ENCODE measurements at regions not wholly inside any gene's neighbourhood (a gene's known extent, or its start where the extent isn't known, plus 50 kb on each side); places are given as distances from the start of the nearest gene placed in this dataset.

DNA sequence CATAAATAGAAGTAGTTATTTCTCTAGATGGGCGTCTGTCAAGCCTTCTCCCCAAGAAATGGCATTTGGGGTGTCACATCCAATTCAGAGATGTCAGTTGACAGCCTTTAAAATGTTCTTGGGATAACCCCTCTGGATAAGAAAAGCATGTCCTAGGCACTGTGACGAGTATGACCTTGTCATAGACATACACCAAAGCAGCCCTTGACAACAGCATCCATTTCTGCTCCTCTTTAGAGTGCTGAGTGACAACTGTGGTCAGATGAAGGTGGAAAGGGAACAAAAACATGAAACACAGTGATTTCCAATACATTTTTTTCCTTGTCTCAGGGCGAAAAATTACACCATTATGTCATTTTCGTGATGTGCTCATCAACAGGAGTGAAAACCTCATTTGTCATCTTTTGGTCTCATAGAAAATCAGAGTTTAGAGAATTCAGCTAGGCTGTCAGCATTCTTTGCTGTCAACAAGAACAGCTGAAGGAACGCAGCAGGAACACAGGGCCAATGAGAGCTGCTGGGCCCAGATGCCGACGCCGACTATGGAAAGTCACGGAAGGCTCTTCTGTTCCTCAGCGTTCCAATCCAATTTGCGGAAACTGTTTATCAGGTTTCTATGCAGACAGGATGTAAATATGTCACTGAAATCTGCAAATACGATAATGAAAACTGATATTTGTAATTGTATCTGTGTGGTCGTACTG lies 193.2 kb downstream of the ICOS start:
- no peak overlapping the region for H3K27ac ChIP-seq (replicated peaks in 1 of 4)
- H3K9me3 ChIP-seq: no peaks in the 10 kb centered on the region
- intact Hi-C loops (cut with DNase I): no loop called here
- no peaks in the 10 kb centered on the region for H3K27me3 ChIP-seq
- no peak for TF ChIP-seq POLR2A (IDR thresholded peaks at IDR 0.05; ENCODE audit: low read depth)
- TF ChIP-seq POLR2AphosphoS5 (IDR thresholded peaks at IDR 0.05): no peak
- TF ChIP-seq, protein P1, sequence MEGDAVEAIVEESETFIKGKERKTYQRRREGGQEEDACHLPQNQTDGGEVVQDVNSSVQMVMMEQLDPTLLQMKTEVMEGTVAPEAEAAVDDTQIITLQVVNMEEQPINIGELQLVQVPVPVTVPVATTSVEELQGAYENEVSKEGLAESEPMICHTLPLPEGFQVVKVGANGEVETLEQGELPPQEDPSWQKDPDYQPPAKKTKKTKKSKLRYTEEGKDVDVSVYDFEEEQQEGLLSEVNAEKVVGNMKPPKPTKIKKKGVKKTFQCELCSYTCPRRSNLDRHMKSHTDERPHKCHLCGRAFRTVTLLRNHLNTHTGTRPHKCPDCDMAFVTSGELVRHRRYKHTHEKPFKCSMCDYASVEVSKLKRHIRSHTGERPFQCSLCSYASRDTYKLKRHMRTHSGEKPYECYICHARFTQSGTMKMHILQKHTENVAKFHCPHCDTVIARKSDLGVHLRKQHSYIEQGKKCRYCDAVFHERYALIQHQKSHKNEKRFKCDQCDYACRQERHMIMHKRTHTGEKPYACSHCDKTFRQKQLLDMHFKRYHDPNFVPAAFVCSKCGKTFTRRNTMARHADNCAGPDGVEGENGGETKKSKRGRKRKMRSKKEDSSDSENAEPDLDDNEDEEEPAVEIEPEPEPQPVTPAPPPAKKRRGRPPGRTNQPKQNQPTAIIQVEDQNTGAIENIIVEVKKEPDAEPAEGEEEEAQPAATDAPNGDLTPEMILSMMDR (IDR thresholded peaks at IDR 0.05): no peak
- DNase-seq (ENCODE audit: extremely low spot score): no peak
- 95% methylated on average over 13 of the region's 13 CpGs for WGBS
- H3K4me1 ChIP-seq: peaks cover 0 to 3% (median 0%) of the 10 kb centered on the region in 4 donors
- no peak overlapping the region for H3K4me3 ChIP-seq
- no peaks in the 10 kb centered on the region for H3K36me3 ChIP-seq

DNA sequence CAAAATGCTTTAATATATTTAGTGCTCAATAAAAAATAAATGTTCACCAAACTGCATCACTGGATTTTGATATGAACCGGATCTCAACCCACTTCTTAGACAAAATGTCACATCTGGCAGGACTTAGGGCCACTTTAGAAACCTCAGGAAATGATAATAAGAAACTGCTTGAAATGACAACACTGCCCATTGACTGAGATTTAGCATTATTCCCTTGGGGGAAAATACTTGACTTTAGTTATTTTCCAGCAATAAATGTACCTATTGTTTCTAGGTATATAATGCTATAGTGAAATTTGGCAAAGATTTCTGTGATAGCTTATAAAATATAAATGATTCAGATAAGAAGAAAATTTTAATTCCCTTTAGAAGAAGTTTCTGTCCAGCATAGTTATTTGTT lies 195.1 kb downstream of the ICOS start:
- Histone ChIP-seq H3K36me3 (no peaks in the 10 kb centered on the region), H3K27ac (replicated peaks in 1 of 4) (no peak overlapping the region), H3K27me3 (no peaks in the 10 kb centered on the region), H3K9me3 (no peaks in the 10 kb centered on the region), H3K4me1 (peaks cover 0 to 3% (median 0%) of the 10 kb centered on the region in 4 donors), H3K4me3 (no peak overlapping the region)
- TF ChIP-seq POLR2A (IDR thresholded peaks at IDR 0.05; ENCODE audit: low read depth) (no peak), POLR2AphosphoS5 (IDR thresholded peaks at IDR 0.05) (no peak), EP300 (IDR thresholded peaks at IDR 0.05) (no peak)
- TF ChIP-seq, protein P1 (IDR thresholded peaks at IDR 0.05): no peak
- DNase-seq (ENCODE audit: extremely low spot score): no peak
- intact Hi-C loops (cut with DNase I): no loop called here
- 70% methylated on average over 1 of the region's 1 CpG for WGBS

- Histone ChIP-seq H3K27me3 (no peaks in the 10 kb centered on the region), H3K9me3 (no peaks in the 10 kb centered on the region), H3K36me3 (no peaks in the 10 kb centered on the region), H3K4me1 (peaks cover 3 to 15% (median 11%) of the 10 kb centered on the region in 4 donors), H3K27ac (replicated peaks in 1 of 4) (no peak overlapping the region), H3K4me3 (no peak overlapping the region)
- 85% methylated on average over 2 of the region's 2 CpGs for WGBS
- no peak for DNase-seq (ENCODE audit: extremely low spot score)
- TF ChIP-seq POLR2AphosphoS5 (IDR thresholded peaks at IDR 0.05): no peak
- no peak for TF ChIP-seq EP300 (IDR thresholded peaks at IDR 0.05)
- TF ChIP-seq, protein P1 (IDR thresholded peaks at IDR 0.05): no peak
- TF ChIP-seq POLR2A (IDR thresholded peaks at IDR 0.05; ENCODE audit: low read depth): no peak
- intact Hi-C loops (cut with DNase I): no loop called here
Measured at GRCh38 chr2:204133476-204133875, 196.9 kb downstream of the ICOS start.

DNA sequence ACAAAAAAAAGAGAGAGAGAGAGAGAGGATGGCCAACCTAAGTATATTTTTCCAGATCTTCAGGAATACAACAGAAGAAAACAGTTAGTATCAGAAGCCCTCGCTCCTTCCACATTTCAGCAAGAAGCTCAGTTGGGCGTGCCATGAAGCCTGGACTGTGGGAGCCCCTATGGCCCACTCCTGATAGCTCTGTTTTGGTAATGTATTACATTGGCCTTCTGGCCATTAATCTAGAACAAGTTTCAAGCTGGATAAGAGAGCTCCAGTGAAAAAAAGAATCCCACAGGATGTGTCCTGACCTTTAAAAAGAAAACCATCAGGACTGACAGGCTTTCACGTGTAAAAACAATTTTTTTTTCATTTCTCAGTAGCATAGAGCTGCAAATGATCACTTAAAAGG lies 197.9 kb downstream of the ICOS start:
- 81% methylated on average over 3 of the region's 3 CpGs for WGBS

More for the DNA sequence above, 197.9 kb downstream of the ICOS start:
- H3K27ac ChIP-seq (replicated peaks in 1 of 4): no peak overlapping the region
- H3K4me3 ChIP-seq: no peak overlapping the region
- no peaks in the 10 kb centered on the region for H3K36me3 ChIP-seq
- intact Hi-C loops (cut with DNase I): no loop called here
- no peak for DNase-seq (ENCODE audit: extremely low spot score)
- H3K4me1 ChIP-seq: peaks cover 1 to 15% (median 11%) of the 10 kb centered on the region in 4 donors
- H3K27me3 ChIP-seq: no peaks in the 10 kb centered on the region
- H3K9me3 ChIP-seq: no peaks in the 10 kb centered on the region
- TF ChIP-seq EP300 (IDR thresholded peaks at IDR 0.05): no peak
- no peak for TF ChIP-seq POLR2AphosphoS5 (IDR thresholded peaks at IDR 0.05)
- TF ChIP-seq, protein P1 (IDR thresholded peaks at IDR 0.05): no peak
- no peak for TF ChIP-seq POLR2A (IDR thresholded peaks at IDR 0.05; ENCODE audit: low read depth)

Measured in esophagus muscularis mucosa (tissue), 4 donors.